AG04449 (cell line): ENCODE measurements at regions not wholly inside any gene's neighbourhood (a gene's known extent, or its start where the extent isn't known, plus 50 kb on each side); places are given as distances from the start of the nearest gene placed in this dataset.

Source experiments
- CTCF ChIA-PET: fragments of 350-600 bp; formaldehyde crosslinking; extraction: SDS; loops from one replicate; lab custom pipeline; 2021; ENCODE audit warnings: antibody characterized with exemption; lab: Yijun Ruan, JAX
- POLR2A ChIA-PET: fragments of 400-600, 350-600 bp; formaldehyde crosslinking; extraction: SDS; loops from one replicate; lab custom pipeline; 2020; ENCODE audit warnings: antibody characterized with exemption, inconsistent platforms; lab: Yijun Ruan, JAX
- DNase-seq: peaks from one replicate; pipeline ENCODE4 v3.0.0-alpha.2; 2010; ENCODE audit warnings: low read depth, low spot score
- H3K4me3 ChIP-seq: 2 replicates; pipeline ENCODE4 v1.5.1; 2011; ENCODE audit warnings: low read depth, mild to moderate bottlenecking, control low read depth, low read length
- TF ChIP-seq, protein P1 (sequence below): IDR thresholded peaks from one replicate; pipeline ENCODE4 v1.5.1; 2011; ENCODE audit warnings: mild to moderate bottlenecking, moderate library complexity, low read length, control low read depth, inconsistent platforms; ENCODE audit not compliant: insufficient read depth; ENCODE audit errors: missing control alignments

- H3K4me3 ChIP-seq = no peak overlapping the region
- TF ChIP-seq, protein P1, sequence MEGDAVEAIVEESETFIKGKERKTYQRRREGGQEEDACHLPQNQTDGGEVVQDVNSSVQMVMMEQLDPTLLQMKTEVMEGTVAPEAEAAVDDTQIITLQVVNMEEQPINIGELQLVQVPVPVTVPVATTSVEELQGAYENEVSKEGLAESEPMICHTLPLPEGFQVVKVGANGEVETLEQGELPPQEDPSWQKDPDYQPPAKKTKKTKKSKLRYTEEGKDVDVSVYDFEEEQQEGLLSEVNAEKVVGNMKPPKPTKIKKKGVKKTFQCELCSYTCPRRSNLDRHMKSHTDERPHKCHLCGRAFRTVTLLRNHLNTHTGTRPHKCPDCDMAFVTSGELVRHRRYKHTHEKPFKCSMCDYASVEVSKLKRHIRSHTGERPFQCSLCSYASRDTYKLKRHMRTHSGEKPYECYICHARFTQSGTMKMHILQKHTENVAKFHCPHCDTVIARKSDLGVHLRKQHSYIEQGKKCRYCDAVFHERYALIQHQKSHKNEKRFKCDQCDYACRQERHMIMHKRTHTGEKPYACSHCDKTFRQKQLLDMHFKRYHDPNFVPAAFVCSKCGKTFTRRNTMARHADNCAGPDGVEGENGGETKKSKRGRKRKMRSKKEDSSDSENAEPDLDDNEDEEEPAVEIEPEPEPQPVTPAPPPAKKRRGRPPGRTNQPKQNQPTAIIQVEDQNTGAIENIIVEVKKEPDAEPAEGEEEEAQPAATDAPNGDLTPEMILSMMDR = no peak
- POLR2A ChIA-PET = no interaction called here
- no peak for DNase-seq
- CTCF ChIA-PET = interaction anchor here (1.7 kb wide), 1 partner anchor 168 kb away, joined by 10 read pairs; no protein-coding TSS in a partner anchor
These were observed 230.1 kb upstream of the ARSJ start for GRCh38 chr4:114209584-114209983.

DNA sequence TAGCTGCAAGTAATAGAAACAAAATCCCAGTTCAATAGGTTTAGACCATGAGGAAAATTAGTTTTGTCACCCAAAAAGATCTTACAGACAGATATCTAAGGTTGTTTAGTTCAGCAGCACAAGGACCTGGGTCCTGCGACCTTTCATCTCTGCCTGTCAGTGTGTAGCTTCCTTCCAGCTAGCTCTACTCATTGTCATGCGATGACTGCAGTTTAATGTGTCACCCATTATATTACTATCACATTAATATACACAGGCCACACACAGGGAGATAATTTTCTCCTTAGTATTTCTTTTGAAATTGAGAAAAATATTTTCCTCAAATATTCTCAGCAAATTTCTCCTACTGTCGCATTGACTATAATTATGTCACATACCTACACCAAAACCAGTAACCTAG is 232.1 kb upstream of the ARSJ start:
- TF ChIP-seq, protein P1 = no peak
- no peak for DNase-seq
- ChIA-PET CTCF (no interaction called here), POLR2A (no interaction called here)
- H3K4me3 ChIP-seq = no peak overlapping the region

DNA sequence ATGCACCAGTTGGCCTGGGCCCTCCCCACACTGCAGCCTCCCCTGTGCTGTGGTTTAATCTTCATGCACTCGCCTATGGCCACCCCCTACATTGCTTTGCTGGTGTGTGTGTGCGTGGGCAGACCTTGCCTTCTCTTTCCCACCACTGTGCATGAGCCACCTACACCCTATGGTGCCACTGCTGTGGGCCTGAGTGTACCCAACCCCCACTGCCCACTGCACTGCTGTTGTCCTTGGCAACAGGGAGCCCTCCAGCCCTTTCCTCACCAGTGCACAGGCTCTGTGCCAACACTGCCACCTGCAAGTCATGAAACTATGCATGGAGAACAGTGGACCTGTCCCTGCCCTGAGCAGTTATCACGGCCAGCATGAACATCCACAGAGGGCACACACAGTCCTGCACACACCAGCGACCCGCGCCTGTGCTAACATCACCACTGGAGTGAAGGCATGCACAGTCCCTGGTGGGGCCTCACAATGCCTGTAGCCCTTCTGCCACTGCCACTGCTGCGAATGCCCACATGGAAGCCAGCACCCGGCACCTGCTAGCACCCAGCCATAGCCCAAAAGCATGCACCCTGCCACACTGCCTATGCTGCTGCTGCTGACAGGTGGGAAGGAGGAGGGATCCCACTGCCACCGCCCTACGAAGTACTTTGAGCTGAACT is 237.8 kb upstream of the ARSJ start:
- DNase-seq = no peak
- CTCF ChIA-PET = no interaction called here
- POLR2A ChIA-PET = no interaction called here
- TF ChIP-seq, protein P1 = no peak
- no peak overlapping the region for H3K4me3 ChIP-seq

GRCh38 chr4:114223580-114223979 is 244.1 kb upstream of the ARSJ start:
- CTCF ChIA-PET = no interaction called here
- POLR2A ChIA-PET = no interaction called here
- no peak overlapping the region for H3K4me3 ChIP-seq
- no peak for DNase-seq
- TF ChIP-seq, protein P1 = no peak

- CTCF ChIA-PET = no interaction called here
- POLR2A ChIA-PET = no interaction called here
- no peak for DNase-seq
- no peak overlapping the region for H3K4me3 ChIP-seq
- TF ChIP-seq, protein P1 = no peak
These were observed 246.0 kb upstream of the ARSJ start for GRCh38 chr4:114225436-114225835.

GRCh38 chr4:114226179-114226578 is 246.7 kb upstream of the ARSJ start:
- TF ChIP-seq, protein P1 = no peak
- H3K4me3 ChIP-seq = no peak overlapping the region
- CTCF ChIA-PET = no interaction called here
- POLR2A ChIA-PET = no interaction called here
- no peak for DNase-seq
